ENCODE measurements at regions not wholly inside any gene's neighbourhood (a gene's known extent, or its start where the extent isn't known, plus 50 kb on each side); places are given as distances from the start of the nearest gene placed in this dataset.

- TF ChIP-seq RAD21 (IDR thresholded peaks at IDR 0.05 in 1 of 2, conservative IDR thresholded peaks at IDR 0.05 in 1 of 2; ENCODE audit: low read depth in 2 of 2, low read length in 2 of 2) = no peak
- TF ChIP-seq CHD7 (IDR thresholded peaks at IDR 0.05; ENCODE audit: insufficient replicate concordance, low read length) = no peak
- no peak for TF ChIP-seq PHF8 (conservative IDR thresholded peaks at IDR 0.05; ENCODE audit: low read depth, low read length)
Observed at GRCh38 chr2:131753640-131754561, 226.2 kb downstream of the CCDC74A start (continued).
